GM23338 (cell line): ENCODE measurements at regions not wholly inside any gene's neighbourhood (a gene's known extent, or its start where the extent isn't known, plus 50 kb on each side); places are given as distances from the start of the nearest gene placed in this dataset.
A peak's percentile ranks its signal among the peaks of the same experiment; 100 is the strongest.

ENCODE experiments used
- ATAC-seq: fragments of 200-7000 bp; cut with Tn5 transposase; 3 replicates; pipeline ENCODE4 v1.9.1; 2020
- DNase-seq: peaks from one replicate; pipeline ENCODE4 v3.0.0-alpha.2; 2015; ENCODE audit warnings: low spot score
- H2AFZ ChIP-seq: fragments of 200-600 bp; sonication (generic); 2 replicates; pipeline ENCODE4 v1.8.0; 2016; ENCODE audit warnings: antibody characterized with exemption, mild to moderate bottlenecking, moderate library complexity
- H3F3A ChIP-seq: fragments of 200-600 bp; sonication (generic); replicated peaks from 2 replicates; pipeline ENCODE4 v1.8.0; 2017; ENCODE audit warnings: antibody characterized with exemption, mixed run types, low read depth
- H3K27ac ChIP-seq: fragments of 200-600 bp; sonication (generic); 2 replicates; pipeline ENCODE4 v1.6.1; 2016; ENCODE audit warnings: low read depth
- H3K27me3 ChIP-seq: fragments of 200-600 bp; sonication (generic); 2 replicates; pipeline ENCODE4 v1.8.0; 2016; ENCODE audit warnings: mild to moderate bottlenecking, mixed run types, moderate library complexity; ENCODE audit not compliant: insufficient read depth
- H3K36me3 ChIP-seq: fragments of 200-600 bp; sonication (generic); 2 replicates; pipeline ENCODE4 v1.8.0; 2016; ENCODE audit warnings: mild to moderate bottlenecking; ENCODE audit not compliant: insufficient read depth
- H3K4me1 ChIP-seq: fragments of 200-600 bp; sonication (generic); 2 replicates; pipeline ENCODE4 v1.8.0; 2016; ENCODE audit warnings: mild to moderate bottlenecking, moderate library complexity; ENCODE audit not compliant: insufficient read depth
- H3K4me2 ChIP-seq: fragments of 200-600 bp; sonication (generic); 2 replicates; pipeline ENCODE4 v1.7.1; 2017; ENCODE audit warnings: mixed run types
- H3K4me3 ChIP-seq: fragments of 200-600 bp; sonication (generic); 2 replicates; pipeline ENCODE4 v1.6.1; 2016; ENCODE audit warnings: mixed run types
- H3K79me2 ChIP-seq: fragments of 200-600 bp; sonication (generic); replicated peaks from 2 replicates; pipeline ENCODE4 v1.8.0; 2017; ENCODE audit warnings: mild to moderate bottlenecking; ENCODE audit not compliant: insufficient read depth
- H3K9me2 ChIP-seq: fragments of 200-600 bp; sonication (generic); 2 replicates; pipeline ENCODE4 v1.8.0; 2017; ENCODE audit not compliant: insufficient read depth
- H4K20me1 ChIP-seq: fragments of 200-600 bp; sonication (generic); replicated peaks from 2 replicates; pipeline ENCODE4 v1.8.0; 2017; ENCODE audit warnings: mild to moderate bottlenecking; ENCODE audit not compliant: insufficient read depth
- H3K27ac Mint-ChIP-seq: 2 replicates; pipeline ENCODE4 v1.8.0; 2020; ENCODE audit warnings: inconsistent platforms, mild to moderate bottlenecking, moderate library complexity, mixed read lengths
- H3K27me3 Mint-ChIP-seq: 3 replicates; pipeline ENCODE4 v1.8.0; 2022; ENCODE audit warnings: low read depth, mild to moderate bottlenecking, moderate library complexity, mixed read lengths, inconsistent platforms; ENCODE audit not compliant: insufficient read depth, poor library complexity
- H3K36me3 Mint-ChIP-seq: 3 replicates; pipeline ENCODE4 v1.8.0; 2021; ENCODE audit warnings: low read depth, mild to moderate bottlenecking, inconsistent platforms, moderate library complexity, mixed read lengths
- H3K4me1 Mint-ChIP-seq: 3 replicates; pipeline ENCODE4 v1.8.0; 2020; ENCODE audit warnings: mild to moderate bottlenecking, inconsistent platforms, mixed read lengths
- H3K4me3 Mint-ChIP-seq: 3 replicates; pipeline ENCODE4 v1.8.0; 2021; ENCODE audit warnings: moderate library complexity, mild to moderate bottlenecking, inconsistent platforms, mixed read lengths
- H3K9me3 Mint-ChIP-seq: 3 replicates; pipeline ENCODE4 v1.8.0; 2020; ENCODE audit warnings: moderate library complexity, mild to moderate bottlenecking, inconsistent platforms, mixed read lengths
- CREB1 ChIP-seq: fragments of 250-450 bp; sonication (Bioruptor Pico); IDR thresholded peaks from 2 replicates; pipeline ENCODE4 v1.5.0; 2020; ENCODE audit warnings: low read depth, mild to moderate bottlenecking, moderate library complexity
- CTCF ChIP-seq, 2 experiments: fragments of 200-600 bp in 1 of 2; sonication (generic) in 1 of 2; conservative IDR thresholded peaks; 2 replicates each; pipeline versions ENCODE4 v1.5.1 to v1.6.1; 2016 to 2017; ENCODE audit warnings: antibody characterized with exemption in 2 of 2, low read depth in 2 of 2, mild to moderate bottlenecking in 2 of 2, moderate library complexity in 1 of 2
- ETS1 ChIP-seq: IDR thresholded peaks from 2 replicates; pipeline ENCODE4 v1.6.1; 2016; ENCODE audit warnings: antibody characterized with exemption
- EZH2phosphoT487 ChIP-seq: fragments of 200-600 bp; sonication (generic); IDR thresholded peaks from one replicate; pipeline ENCODE4 v1.8.1; 2018; ENCODE audit warnings: antibody characterized with exemption; ENCODE audit not compliant: unreplicated experiment
- JUNB ChIP-seq: IDR thresholded peaks from one replicate; pipeline ENCODE4 v1.6.1; 2016; ENCODE audit warnings: antibody characterized with exemption; ENCODE audit not compliant: unreplicated experiment
- NANOG ChIP-seq: IDR thresholded peaks from 2 replicates; pipeline ENCODE4 v1.6.1; 2016; ENCODE audit warnings: antibody characterized with exemption, borderline replicate concordance
- POLR2AphosphoS5 ChIP-seq: IDR thresholded peaks from 2 replicates; pipeline ENCODE4 v1.6.1; 2016; ENCODE audit warnings: antibody characterized with exemption, low read depth
- ZNF331 ChIP-seq: fragments of 250-450 bp; sonication (Bioruptor Pico); IDR thresholded peaks from 2 replicates; pipeline ENCODE4 v1.5.0; 2020; ENCODE audit warnings: low read depth, mild to moderate bottlenecking, moderate library complexity

GRCh38 chr20:60371384-60371783, 413.2 kb downstream of the CDH26 start (continued):
- peak in 1 of 2 experiments; percentile 37; a peak in 2 of 4 replicates for TF ChIP-seq CTCF (conservative IDR thresholded peaks at IDR 0.05; ENCODE audit: low read depth in 2 of 2)
- TF ChIP-seq POLR2AphosphoS5, result no peak
- no peak for TF ChIP-seq NANOG

GRCh38 chr20:60372275-60372674, 414.1 kb downstream of the CDH26 start:
- TF ChIP-seq ZNF331 (CRISPR knock-in tag) (no peak), ETS1 (no peak), CREB1 (CRISPR knock-in tag) (no peak), NANOG (no peak), JUNB (no peak), EZH2phosphoT487 (no peak), CTCF (conservative IDR thresholded peaks at IDR 0.05; ENCODE audit: low read depth in 2 of 2) (no peak)
- Histone ChIP-seq H3K4me2 (no peak overlapping the region), H3K4me3 (no peak overlapping the region), H2AFZ (no peak overlapping the region), H3K27me3 (no peaks in the 10 kb centered on the region), H3K4me1 (no peaks in the 10 kb centered on the region), H3F3A (no peaks in the 10 kb centered on the region), H3K36me3 (peaks cover 3% of the 10 kb centered on the region; the same call in 1 of the 2 replicates), H3K79me2 (no peaks in the 10 kb centered on the region), H4K20me1 (no peaks in the 10 kb centered on the region), H3K27ac (no peak overlapping the region), H3K9me2 (no peaks in the 10 kb centered on the region)
- no peak overlapping the region for H3K27ac Mint-ChIP-seq
- H3K9me3 Mint-ChIP-seq, result peaks cover 18% of the 10 kb centered on the region; the same call in 2 of the 3 replicates
- ATAC-seq, result no peak
- no peaks in the 10 kb centered on the region for H3K36me3 Mint-ChIP-seq
- no peak overlapping the region for H3K4me3 Mint-ChIP-seq
- no peaks in the 10 kb centered on the region for H3K4me1 Mint-ChIP-seq
- peaks cover 4% of the 10 kb centered on the region for H3K27me3 Mint-ChIP-seq
- no peak for DNase-seq

- H3K27ac Mint-ChIP-seq, result no peak overlapping the region
- Histone ChIP-seq H3K27ac (no peak overlapping the region), H2AFZ (no peak overlapping the region), H3K9me2 (no peaks in the 10 kb centered on the region), H3K4me1 (no peaks in the 10 kb centered on the region), H3K79me2 (no peaks in the 10 kb centered on the region), H3K27me3 (no peaks in the 10 kb centered on the region), H3K36me3 (peaks cover 3% of the 10 kb centered on the region; the same call in 1 of the 2 replicates), H4K20me1 (no peaks in the 10 kb centered on the region), H3F3A (no peaks in the 10 kb centered on the region), H3K4me2 (no peak overlapping the region), H3K4me3 (no peak overlapping the region)
- no peaks in the 10 kb centered on the region for H3K36me3 Mint-ChIP-seq
- no peak for ATAC-seq
- DNase-seq, result no peak
- H3K4me1 Mint-ChIP-seq, result no peaks in the 10 kb centered on the region
- H3K4me3 Mint-ChIP-seq, result no peak overlapping the region
- H3K9me3 Mint-ChIP-seq, result peaks cover 18% of the 10 kb centered on the region; the same call in 2 of the 3 replicates
- peaks cover 4% of the 10 kb centered on the region for H3K27me3 Mint-ChIP-seq
- TF ChIP-seq ZNF331 (CRISPR knock-in tag) (no peak), ETS1 (no peak)
Observed at GRCh38 chr20:60372822-60373221, 414.6 kb downstream of the CDH26 start.
